Heart left ventricle (tissue), 13 donors: ENCODE measurements at regions not wholly inside any gene's neighbourhood (a gene's known extent, or its start where the extent isn't known, plus 50 kb on each side); places are given as distances from the start of the nearest gene placed in this dataset.
"Not testable (repeated sequence)": the region's sequence is repeated elsewhere in the genome, so short reads cannot be mapped to it uniquely, and the experiment has no call there.

Source experiments
- POLR2A ChIP-seq, 2 donors: fragments of 450-650 bp; IDR thresholded peaks; one replicate each; pipeline ENCODE4 v1.6.1; 2017; ENCODE audit warnings: antibody characterized with exemption in 2 of 2, mild to moderate bottlenecking in 2 of 2, moderate library complexity in 2 of 2
- TF ChIP-seq, protein P1 (sequence below), 12 donors: fragments of 200-600 bp; sonication (generic) in 4 of 12; IDR thresholded peaks; one replicate each; pipeline versions ENCODE4 v1.5.0 to v1.8.0; 2018 to 2022; ENCODE audit warnings: antibody characterized with exemption in 12 of 12, mild to moderate bottlenecking in 5 of 12
- donor health status: ischemic (EF 13 %, LVEDD 7.1; RV severe dilation, severe dysfunction).
- donor health status: DM: no; HTN: yes; CAD: no.
- donor health status: DM: no; HTN: no; CAD: no.
- donor health status: ischemic (EF 25% LVEDD 6.9; RV normal size, moderate dysfunction).
- donor health status: ischemic (EF 25% LVEDD 5.7; RV mildly dilated, moderate dysfunction).
- donor health status: ischemic (EF 35%, LVEDD 5.7; RV mildly dilated, moderate dysfunction).
- donor health status: nonischemic (EF 11% LVEDD 7.7; RV severe dilation, severe dysfunction).
- donor health status: DM: yes; HTN: yes; CAD: no.
- donor health status: PGD.
- donor health status: ischemic (EF 29% LVEDD 5.4; RV normal size, mild dysfunction).
- donor health status: nonischemic (EF 23%, LVEDD 6.1; RV moderate dilation, normal function).

DNA sequence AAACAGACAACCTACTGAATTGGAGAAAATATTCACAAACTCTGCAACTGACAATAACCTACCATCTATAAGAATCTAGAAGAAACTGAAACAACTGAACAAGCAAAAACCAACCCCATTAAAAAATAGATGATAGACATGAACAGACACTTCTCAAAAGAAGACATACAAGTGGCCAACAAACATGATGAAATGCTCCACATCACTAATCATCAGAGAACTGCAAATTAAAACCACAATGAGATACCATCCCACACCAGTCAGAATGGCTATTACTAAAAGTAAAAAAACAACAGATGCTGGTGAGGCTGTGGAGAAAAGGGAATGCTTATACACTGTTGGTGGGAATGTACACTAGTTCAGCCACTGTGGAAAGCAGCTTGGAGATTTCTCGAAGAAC is 84.3 kb upstream of the CEP126 start:
- TF ChIP-seq POLR2A (IDR thresholded peaks at IDR 0.05) = not testable (repeated sequence)
- TF ChIP-seq, protein P1, sequence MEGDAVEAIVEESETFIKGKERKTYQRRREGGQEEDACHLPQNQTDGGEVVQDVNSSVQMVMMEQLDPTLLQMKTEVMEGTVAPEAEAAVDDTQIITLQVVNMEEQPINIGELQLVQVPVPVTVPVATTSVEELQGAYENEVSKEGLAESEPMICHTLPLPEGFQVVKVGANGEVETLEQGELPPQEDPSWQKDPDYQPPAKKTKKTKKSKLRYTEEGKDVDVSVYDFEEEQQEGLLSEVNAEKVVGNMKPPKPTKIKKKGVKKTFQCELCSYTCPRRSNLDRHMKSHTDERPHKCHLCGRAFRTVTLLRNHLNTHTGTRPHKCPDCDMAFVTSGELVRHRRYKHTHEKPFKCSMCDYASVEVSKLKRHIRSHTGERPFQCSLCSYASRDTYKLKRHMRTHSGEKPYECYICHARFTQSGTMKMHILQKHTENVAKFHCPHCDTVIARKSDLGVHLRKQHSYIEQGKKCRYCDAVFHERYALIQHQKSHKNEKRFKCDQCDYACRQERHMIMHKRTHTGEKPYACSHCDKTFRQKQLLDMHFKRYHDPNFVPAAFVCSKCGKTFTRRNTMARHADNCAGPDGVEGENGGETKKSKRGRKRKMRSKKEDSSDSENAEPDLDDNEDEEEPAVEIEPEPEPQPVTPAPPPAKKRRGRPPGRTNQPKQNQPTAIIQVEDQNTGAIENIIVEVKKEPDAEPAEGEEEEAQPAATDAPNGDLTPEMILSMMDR (IDR thresholded peaks at IDR 0.05) = not testable (repeated sequence)
